ENCODE measurements at regions not wholly inside any gene's neighbourhood (a gene's known extent, or its start where the extent isn't known, plus 50 kb on each side); places are given as distances from the start of the nearest gene placed in this dataset.
"Not testable (repeated sequence)": the region's sequence is repeated elsewhere in the genome, so short reads cannot be mapped to it uniquely, and the experiment has no call there.

GRCh38 chr3:165572566-165572965 lies 264.7 kb downstream of the BCHE start:
- H3K27ac ChIP-seq (ENCODE audit: low read depth in 2 of 2, low read length in 2 of 2); H3K27me3 ChIP-seq (ENCODE audit: control insufficient read depth in 2 of 2, insufficient read depth in 2 of 2, low read length in 2 of 2); H3K9me3 ChIP-seq (ENCODE audit: control insufficient read depth in 2 of 2, low read length in 2 of 2); H3K9ac ChIP-seq (ENCODE audit: low read depth in 1 of 2, low read length in 2 of 2); H3K4me3 ChIP-seq (ENCODE audit: low read length in 2 of 2); H3K36me3 ChIP-seq (ENCODE audit: control insufficient read depth in 2 of 2, insufficient read depth in 2 of 2, low read length in 2 of 2); H3K4me1 ChIP-seq (ENCODE audit: control insufficient read depth in 2 of 2, insufficient read depth in 2 of 2, low read length in 2 of 2): not testable (repeated sequence)

DNA sequence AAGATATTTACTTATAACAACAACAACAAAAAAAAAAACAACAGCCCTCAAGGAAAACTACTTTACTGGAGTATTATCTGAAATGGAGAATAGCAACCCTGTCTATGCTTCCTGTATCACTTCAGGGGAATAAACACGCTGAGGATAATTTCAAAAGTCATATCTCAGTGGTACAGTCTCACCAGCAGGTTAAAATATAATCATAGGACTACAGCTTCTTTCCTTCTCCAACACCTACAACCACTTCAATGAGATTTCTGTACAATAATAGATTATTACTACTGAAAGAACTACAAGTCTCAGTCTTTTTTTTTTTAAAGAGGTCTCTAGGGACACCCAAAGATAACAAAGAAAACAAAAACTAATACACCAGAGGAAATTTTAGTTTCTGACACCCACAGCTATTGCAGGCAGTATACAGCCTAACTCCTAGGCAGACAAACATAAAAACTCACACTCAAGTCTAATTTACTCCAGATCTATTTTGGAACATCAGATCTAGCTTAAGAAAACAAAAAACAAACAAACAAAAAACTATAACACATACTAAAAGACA lies 268.2 kb downstream of the BCHE start:
- H3K4me3 ChIP-seq (ENCODE audit: low read length in 2 of 2) = no peak overlapping the region
- no peaks in the 10 kb centered on the region for H3K27me3 ChIP-seq (ENCODE audit: control insufficient read depth in 2 of 2, insufficient read depth in 2 of 2, low read length in 2 of 2)
- no peak overlapping the region for H3K27ac ChIP-seq (ENCODE audit: low read depth in 2 of 2, low read length in 2 of 2)
- H3K9ac ChIP-seq (ENCODE audit: low read depth in 1 of 2, low read length in 2 of 2) = no peak overlapping the region
- no peaks in the 10 kb centered on the region for H3K36me3 ChIP-seq (ENCODE audit: control insufficient read depth in 2 of 2, insufficient read depth in 2 of 2, low read length in 2 of 2)
- H3K4me1 ChIP-seq (ENCODE audit: control insufficient read depth in 2 of 2, insufficient read depth in 2 of 2, low read length in 2 of 2) = no peaks in the 10 kb centered on the region
- no peaks in the 10 kb centered on the region for H3K9me3 ChIP-seq (ENCODE audit: control insufficient read depth in 2 of 2, low read length in 2 of 2)

DNA sequence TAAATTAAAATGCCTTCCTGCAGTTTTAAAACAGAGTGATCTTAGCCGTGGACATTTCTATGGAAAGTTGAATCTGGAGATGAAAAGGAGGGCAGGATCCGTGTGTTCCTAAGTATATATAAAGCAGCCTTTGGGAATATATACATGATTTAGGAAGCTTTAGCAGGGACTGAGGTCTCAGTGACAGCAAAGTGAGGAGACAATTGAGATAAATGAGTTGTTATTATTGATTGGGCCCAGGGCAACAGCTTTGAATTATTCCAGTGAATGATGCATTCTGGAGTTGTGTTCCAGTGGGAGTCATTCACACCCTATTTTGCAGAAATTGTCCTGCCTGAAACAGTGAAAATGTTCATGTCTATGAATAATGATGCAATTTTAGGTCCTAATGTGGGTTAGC lies 281.4 kb downstream of the BCHE start:
- Histone ChIP-seq H3K4me1 (ENCODE audit: control insufficient read depth in 2 of 2, insufficient read depth in 2 of 2, low read length in 2 of 2) (no peaks in the 10 kb centered on the region), H3K27me3 (ENCODE audit: control insufficient read depth in 2 of 2, insufficient read depth in 2 of 2, low read length in 2 of 2) (no peaks in the 10 kb centered on the region), H3K27ac (ENCODE audit: low read depth in 2 of 2, low read length in 2 of 2) (no peak overlapping the region)

GRCh38 chr3:165553371-165553770 lies 283.9 kb downstream of the BCHE start:
- H3K9me3 ChIP-seq (ENCODE audit: control insufficient read depth in 2 of 2, low read length in 2 of 2) = no peaks in the 10 kb centered on the region
- no peak overlapping the region for H3K9ac ChIP-seq (ENCODE audit: low read depth in 1 of 2, low read length in 2 of 2)
- no peaks in the 10 kb centered on the region for H3K36me3 ChIP-seq (ENCODE audit: control insufficient read depth in 2 of 2, insufficient read depth in 2 of 2, low read length in 2 of 2)
- no peaks in the 10 kb centered on the region for H3K27me3 ChIP-seq (ENCODE audit: control insufficient read depth in 2 of 2, insufficient read depth in 2 of 2, low read length in 2 of 2)
- no peak overlapping the region for H3K4me3 ChIP-seq (ENCODE audit: low read length in 2 of 2)
- no peaks in the 10 kb centered on the region for H3K4me1 ChIP-seq (ENCODE audit: control insufficient read depth in 2 of 2, insufficient read depth in 2 of 2, low read length in 2 of 2)
- no peak overlapping the region for H3K27ac ChIP-seq (ENCODE audit: low read depth in 2 of 2, low read length in 2 of 2)

More for the DNA sequence above, 281.4 kb downstream of the BCHE start:
- Histone ChIP-seq H3K9ac (ENCODE audit: low read depth in 1 of 2, low read length in 2 of 2) (no peak overlapping the region), H3K4me3 (ENCODE audit: low read length in 2 of 2) (no peak overlapping the region), H3K9me3 (ENCODE audit: control insufficient read depth in 2 of 2, low read length in 2 of 2) (no peaks in the 10 kb centered on the region), H3K36me3 (ENCODE audit: control insufficient read depth in 2 of 2, insufficient read depth in 2 of 2, low read length in 2 of 2) (no peaks in the 10 kb centered on the region)

GRCh38 chr3:165549665-165550064 lies 287.6 kb downstream of the BCHE start:
- H3K4me1 ChIP-seq (ENCODE audit: control insufficient read depth in 2 of 2, insufficient read depth in 2 of 2, low read length in 2 of 2) = no peaks in the 10 kb centered on the region
- no peaks in the 10 kb centered on the region for H3K36me3 ChIP-seq (ENCODE audit: control insufficient read depth in 2 of 2, insufficient read depth in 2 of 2, low read length in 2 of 2)
- H3K9ac ChIP-seq (ENCODE audit: low read depth in 1 of 2, low read length in 2 of 2) = no peak overlapping the region
- H3K27ac ChIP-seq (ENCODE audit: low read depth in 2 of 2, low read length in 2 of 2) = no peak overlapping the region
- no peaks in the 10 kb centered on the region for H3K27me3 ChIP-seq (ENCODE audit: control insufficient read depth in 2 of 2, insufficient read depth in 2 of 2, low read length in 2 of 2)
- H3K9me3 ChIP-seq (ENCODE audit: control insufficient read depth in 2 of 2, low read length in 2 of 2) = no peaks in the 10 kb centered on the region
- no peak overlapping the region for H3K4me3 ChIP-seq (ENCODE audit: low read length in 2 of 2)

DNA sequence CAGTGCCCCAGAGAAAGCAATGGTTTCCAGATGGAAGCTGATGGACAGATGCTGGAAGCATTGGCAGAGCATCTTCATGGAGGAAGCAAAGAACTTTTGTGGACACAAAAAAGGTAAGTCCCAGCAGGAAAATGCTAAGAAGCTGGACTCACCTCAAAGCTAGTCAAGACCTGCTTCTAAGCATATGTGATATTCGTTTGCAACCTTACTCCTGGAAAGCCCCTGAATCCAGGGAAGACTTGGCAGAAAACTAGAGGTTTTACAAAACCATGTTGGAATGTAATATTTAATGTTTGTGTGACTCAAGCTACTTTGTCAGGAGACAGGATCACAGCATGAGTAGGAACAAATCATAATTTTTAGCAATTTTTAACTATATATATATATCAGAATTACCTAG lies 288.2 kb downstream of the BCHE start:
- no peaks in the 10 kb centered on the region for H3K36me3 ChIP-seq (ENCODE audit: control insufficient read depth in 2 of 2, insufficient read depth in 2 of 2, low read length in 2 of 2)
- H3K27ac ChIP-seq (ENCODE audit: low read depth in 2 of 2, low read length in 2 of 2) = no peak overlapping the region
- no peak overlapping the region for H3K4me3 ChIP-seq (ENCODE audit: low read length in 2 of 2)
- H3K27me3 ChIP-seq (ENCODE audit: control insufficient read depth in 2 of 2, insufficient read depth in 2 of 2, low read length in 2 of 2) = no peaks in the 10 kb centered on the region
- no peaks in the 10 kb centered on the region for H3K4me1 ChIP-seq (ENCODE audit: control insufficient read depth in 2 of 2, insufficient read depth in 2 of 2, low read length in 2 of 2)
- H3K9me3 ChIP-seq (ENCODE audit: control insufficient read depth in 2 of 2, low read length in 2 of 2) = no peaks in the 10 kb centered on the region
- H3K9ac ChIP-seq (ENCODE audit: low read depth in 1 of 2, low read length in 2 of 2) = no peak overlapping the region

DNA sequence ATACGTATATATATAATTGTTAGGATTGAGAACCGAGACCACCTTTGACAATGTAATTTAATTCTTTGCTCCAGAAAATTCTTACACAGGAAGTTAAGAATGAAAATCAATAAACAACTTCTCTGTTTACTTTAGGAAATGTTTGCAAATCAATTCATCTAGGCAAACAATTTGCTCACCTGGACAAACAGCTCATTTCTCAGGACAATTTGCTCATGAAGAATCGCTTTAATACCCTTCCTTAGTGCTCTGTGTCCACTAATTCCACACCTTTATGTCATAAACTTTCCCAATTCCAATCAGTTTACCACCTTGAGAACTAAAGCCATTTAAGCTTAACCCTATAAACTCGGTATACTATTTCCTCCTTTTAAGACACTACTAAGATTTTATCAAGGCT lies 292.2 kb downstream of the BCHE start:
- Histone ChIP-seq H3K9me3 (ENCODE audit: control insufficient read depth in 2 of 2, low read length in 2 of 2) (no peaks in the 10 kb centered on the region), H3K4me1 (ENCODE audit: control insufficient read depth in 2 of 2, insufficient read depth in 2 of 2, low read length in 2 of 2) (no peaks in the 10 kb centered on the region), H3K36me3 (ENCODE audit: control insufficient read depth in 2 of 2, insufficient read depth in 2 of 2, low read length in 2 of 2) (no peaks in the 10 kb centered on the region), H3K27me3 (ENCODE audit: control insufficient read depth in 2 of 2, insufficient read depth in 2 of 2, low read length in 2 of 2) (no peaks in the 10 kb centered on the region), H3K9ac (ENCODE audit: low read depth in 1 of 2, low read length in 2 of 2) (no peak overlapping the region), H3K4me3 (ENCODE audit: low read length in 2 of 2) (no peak overlapping the region), H3K27ac (ENCODE audit: low read depth in 2 of 2, low read length in 2 of 2) (no peak overlapping the region)

DNA sequence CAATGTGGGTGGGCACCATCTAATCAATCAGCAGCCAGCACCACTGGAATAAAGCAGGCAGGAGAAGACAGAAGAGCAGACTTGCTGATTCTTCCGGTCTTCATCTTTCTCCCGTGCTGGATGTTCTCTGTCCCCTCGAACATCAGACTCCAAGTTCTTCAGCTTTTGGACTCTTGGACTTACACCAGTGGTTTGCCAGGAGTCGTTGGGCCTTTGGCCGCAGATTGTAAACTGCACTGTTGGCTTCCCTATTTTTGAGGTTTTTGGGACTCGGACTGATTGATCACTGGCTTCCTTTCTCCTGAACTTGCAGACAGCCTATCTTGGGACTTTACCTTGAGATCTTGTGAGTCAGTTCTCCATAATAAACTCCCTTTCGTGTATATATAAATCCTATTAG lies 292.8 kb downstream of the BCHE start:
- H3K27me3 ChIP-seq (ENCODE audit: control insufficient read depth in 2 of 2, insufficient read depth in 2 of 2, low read length in 2 of 2) = no peaks in the 10 kb centered on the region
- no peaks in the 10 kb centered on the region for H3K4me1 ChIP-seq (ENCODE audit: control insufficient read depth in 2 of 2, insufficient read depth in 2 of 2, low read length in 2 of 2)
- no peak overlapping the region for H3K4me3 ChIP-seq (ENCODE audit: low read length in 2 of 2)
- no peaks in the 10 kb centered on the region for H3K36me3 ChIP-seq (ENCODE audit: control insufficient read depth in 2 of 2, insufficient read depth in 2 of 2, low read length in 2 of 2)
- H3K9me3 ChIP-seq (ENCODE audit: control insufficient read depth in 2 of 2, low read length in 2 of 2) = no peaks in the 10 kb centered on the region
- no peak overlapping the region for H3K27ac ChIP-seq (ENCODE audit: low read depth in 2 of 2, low read length in 2 of 2)
- no peak overlapping the region for H3K9ac ChIP-seq (ENCODE audit: low read depth in 1 of 2, low read length in 2 of 2)

DNA sequence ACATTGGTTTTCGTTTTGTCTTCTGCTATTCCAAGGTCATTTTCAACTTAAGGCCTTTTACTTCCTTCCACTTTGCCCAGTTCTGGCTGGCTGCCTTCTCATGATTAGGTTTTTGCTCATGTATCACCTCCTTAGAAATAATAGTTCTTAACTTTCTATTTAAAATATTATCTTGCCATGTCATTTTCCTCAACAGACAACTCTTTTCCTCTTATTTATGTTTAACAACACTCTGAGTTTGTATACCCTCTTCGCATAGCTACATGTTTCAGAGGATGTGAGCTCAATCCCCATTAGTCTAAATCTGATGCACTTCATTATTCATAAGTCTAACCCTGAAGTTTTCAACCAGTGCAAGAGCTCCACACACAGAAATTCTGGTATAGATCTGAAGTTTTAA lies 299.1 kb downstream of the BCHE start:
- H3K27me3 ChIP-seq (ENCODE audit: control insufficient read depth in 2 of 2, insufficient read depth in 2 of 2, low read length in 2 of 2) = no peaks in the 10 kb centered on the region
- no peak overlapping the region for H3K27ac ChIP-seq (ENCODE audit: low read depth in 2 of 2, low read length in 2 of 2)
- H3K36me3 ChIP-seq (ENCODE audit: control insufficient read depth in 2 of 2, insufficient read depth in 2 of 2, low read length in 2 of 2) = no peaks in the 10 kb centered on the region
- no peak overlapping the region for H3K4me3 ChIP-seq (ENCODE audit: low read length in 2 of 2)
- H3K9ac ChIP-seq (ENCODE audit: low read depth in 1 of 2, low read length in 2 of 2) = no peak overlapping the region
- no peaks in the 10 kb centered on the region for H3K4me1 ChIP-seq (ENCODE audit: control insufficient read depth in 2 of 2, insufficient read depth in 2 of 2, low read length in 2 of 2)
- no peaks in the 10 kb centered on the region for H3K9me3 ChIP-seq (ENCODE audit: control insufficient read depth in 2 of 2, low read length in 2 of 2)

DNA sequence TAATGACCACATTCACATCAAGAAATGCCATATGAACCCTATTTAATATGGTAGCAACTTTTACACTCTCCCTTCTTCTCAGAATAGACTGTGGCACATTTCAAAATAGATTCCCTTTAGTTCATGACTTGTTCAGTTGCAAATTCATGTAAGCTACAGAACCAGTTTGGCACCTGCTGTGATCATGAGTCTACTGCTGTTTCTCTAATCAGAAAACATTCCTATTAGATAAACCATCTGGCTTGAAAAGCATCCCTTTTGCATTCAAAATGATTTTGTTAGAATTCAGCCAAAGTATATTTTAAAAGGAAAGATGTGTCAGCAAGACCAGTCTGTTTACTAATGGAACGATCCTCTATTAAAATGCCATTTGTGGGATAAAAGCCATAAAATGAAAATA lies 304.4 kb downstream of the BCHE start:
- Histone ChIP-seq H3K36me3 (ENCODE audit: control insufficient read depth in 2 of 2, insufficient read depth in 2 of 2, low read length in 2 of 2) (no peaks in the 10 kb centered on the region), H3K27ac (ENCODE audit: low read depth in 2 of 2, low read length in 2 of 2) (no peak overlapping the region), H3K9me3 (ENCODE audit: control insufficient read depth in 2 of 2, low read length in 2 of 2) (no peaks in the 10 kb centered on the region), H3K9ac (ENCODE audit: low read depth in 1 of 2, low read length in 2 of 2) (no peak overlapping the region), H3K4me1 (ENCODE audit: control insufficient read depth in 2 of 2, insufficient read depth in 2 of 2, low read length in 2 of 2) (no peaks in the 10 kb centered on the region), H3K4me3 (ENCODE audit: low read length in 2 of 2) (no peak overlapping the region), H3K27me3 (ENCODE audit: control insufficient read depth in 2 of 2, insufficient read depth in 2 of 2, low read length in 2 of 2) (no peaks in the 10 kb centered on the region)

- Histone ChIP-seq H3K9ac (ENCODE audit: low read depth in 1 of 2, low read length in 2 of 2) (no peak overlapping the region), H3K27me3 (ENCODE audit: control insufficient read depth in 2 of 2, insufficient read depth in 2 of 2, low read length in 2 of 2) (no peaks in the 10 kb centered on the region), H3K9me3 (ENCODE audit: control insufficient read depth in 2 of 2, low read length in 2 of 2) (no peaks in the 10 kb centered on the region), H3K27ac (ENCODE audit: low read depth in 2 of 2, low read length in 2 of 2) (no peak overlapping the region), H3K4me1 (ENCODE audit: control insufficient read depth in 2 of 2, insufficient read depth in 2 of 2, low read length in 2 of 2) (no peaks in the 10 kb centered on the region), H3K4me3 (ENCODE audit: low read length in 2 of 2) (no peak overlapping the region), H3K36me3 (ENCODE audit: control insufficient read depth in 2 of 2, insufficient read depth in 2 of 2, low read length in 2 of 2) (no peaks in the 10 kb centered on the region)
Observed at GRCh38 chr3:165529451-165529850, 307.8 kb downstream of the BCHE start.
